NCI-H2227 (cell line): ENCODE measurements at regions not wholly inside any gene's neighbourhood (a gene's known extent, or its start where the extent isn't known, plus 50 kb on each side); places are given as distances from the start of the nearest gene placed in this dataset.
"Not testable (repeated sequence)": the region's sequence is repeated elsewhere in the genome, so short reads cannot be mapped to it uniquely, and the experiment has no call there.

ENCODE experiments used
- DNase-seq: peaks from one replicate; lab custom pipeline; 2025; ENCODE audit not compliant: unreplicated experiment; lab: John Stamatoyannopoulos, UW

GRCh38 chr3:66629150-66629981 is 128.5 kb upstream of the LRIG1 start:
- DNase-seq = no peak

GRCh38 chr3:66629982-66630368 is 129.2 kb upstream of the LRIG1 start:
- no peak for DNase-seq

GRCh38 chr3:66633402-66634381 is 132.9 kb upstream of the LRIG1 start:
- DNase-seq = no peak

GRCh38 chr3:66638717-66639116 is 137.9 kb upstream of the LRIG1 start:
- no peak for DNase-seq

GRCh38 chr3:66639809-66640356 is 139.1 kb upstream of the LRIG1 start:
- no peak for DNase-seq

GRCh38 chr3:66642019-66642418 is 141.2 kb upstream of the LRIG1 start:
- DNase-seq = no peak

- no peak for DNase-seq
These were observed 141.7 kb upstream of the LRIG1 start for GRCh38 chr3:66642484-66642883.

GRCh38 chr3:66644549-66644948 is 143.7 kb upstream of the LRIG1 start:
- DNase-seq = no peak

GRCh38 chr3:66648975-66649374 is 148.2 kb upstream of the LRIG1 start:
- no peak for DNase-seq

- not testable (repeated sequence) for DNase-seq
These were observed 150.7 kb upstream of the LRIG1 start for GRCh38 chr3:66651520-66651919.

GRCh38 chr3:66652100-66652499 is 151.3 kb upstream of the LRIG1 start:
- not testable (repeated sequence) for DNase-seq

- no peak for DNase-seq
These were observed 154.2 kb upstream of the LRIG1 start for GRCh38 chr3:66655044-66655443.

GRCh38 chr3:66655671-66656070 is 154.8 kb upstream of the LRIG1 start:
- no peak for DNase-seq

- DNase-seq = no peak
These were observed 155.8 kb upstream of the LRIG1 start for GRCh38 chr3:66656609-66657008.

- DNase-seq = no peak
These were observed 158.2 kb upstream of the LRIG1 start for GRCh38 chr3:66659056-66659455.

- no peak for DNase-seq
These were observed 160.8 kb upstream of the LRIG1 start for GRCh38 chr3:66661628-66662027.

GRCh38 chr3:66662894-66663293 is 162.1 kb upstream of the LRIG1 start:
- DNase-seq = no peak

- no peak for DNase-seq
These were observed 164.3 kb upstream of the LRIG1 start for GRCh38 chr3:66665021-66665695.

- no peak for DNase-seq
These were observed 165.5 kb upstream of the LRIG1 start for GRCh38 chr3:66666362-66666761.

- DNase-seq = no peak
These were observed 166.4 kb upstream of the LRIG1 start for GRCh38 chr3:66667263-66667662.

GRCh38 chr3:66671291-66671690 is 170.5 kb upstream of the LRIG1 start:
- DNase-seq = no peak
